Mucosa of rectum (tissue), 2 donors: ENCODE measurements at regions not wholly inside any gene's neighbourhood (a gene's known extent, or its start where the extent isn't known, plus 50 kb on each side); places are given as distances from the start of the nearest gene placed in this dataset.

Experiments
- H3K27ac ChIP-seq, 2 donors: one replicate each; pipeline ENCODE4 v1.7.0; 2013; ENCODE audit warnings: inconsistent platforms in 2 of 2, low read depth in 2 of 2, low read length in 2 of 2
- H3K27me3 ChIP-seq, 2 donors: one replicate each; pipeline ENCODE4 v1.7.0; 2013; ENCODE audit warnings: low read length in 2 of 2; ENCODE audit not compliant: control insufficient read depth in 2 of 2, insufficient read depth in 2 of 2
- H3K36me3 ChIP-seq, 2 donors: one replicate each; pipeline ENCODE4 v1.7.0; 2013; ENCODE audit warnings: low read length in 2 of 2; ENCODE audit not compliant: control insufficient read depth in 2 of 2, insufficient read depth in 2 of 2
- H3K4me1 ChIP-seq, 2 donors: one replicate each; pipeline ENCODE4 v1.7.0; 2013; ENCODE audit warnings: low read length in 2 of 2, mild to moderate bottlenecking in 1 of 2; ENCODE audit not compliant: control insufficient read depth in 2 of 2, insufficient read depth in 2 of 2
- H3K4me3 ChIP-seq, 2 donors: one replicate each; pipeline ENCODE4 v1.7.0; 2013; ENCODE audit warnings: low read length in 2 of 2
- H3K9ac ChIP-seq, 2 donors: one replicate each; pipeline ENCODE4 v1.7.0; 2013; ENCODE audit warnings: low read length in 2 of 2, low read depth in 1 of 2, mild to moderate bottlenecking in 1 of 2
- H3K9me3 ChIP-seq, 2 donors: one replicate each; pipeline ENCODE4 v1.7.0; 2013; ENCODE audit warnings: low read length in 2 of 2; ENCODE audit not compliant: control insufficient read depth in 2 of 2
- donor health status: healthy.
- donor health status: Normal muscosa, but diverticular disease.

DNA sequence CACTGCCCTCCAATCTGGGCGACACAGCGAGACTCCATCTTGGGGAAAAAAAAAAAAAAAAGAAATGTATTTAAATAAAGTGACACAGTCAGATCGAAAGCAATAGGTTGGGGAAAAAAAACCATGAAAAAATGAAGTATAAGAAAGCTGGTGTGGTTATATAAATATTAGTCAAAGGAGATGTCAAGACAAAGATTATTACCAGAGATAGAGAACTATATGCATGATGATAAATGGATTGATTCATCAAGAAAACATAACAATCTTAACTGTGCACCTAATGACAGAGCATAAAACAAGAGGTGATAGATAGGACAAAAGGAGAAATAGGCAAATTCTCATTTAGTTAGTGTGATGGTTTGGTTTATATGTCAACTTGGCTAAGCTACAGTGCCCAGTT lies 146.9 kb upstream of the AHI1 start:
- no peak overlapping the region for H3K9ac ChIP-seq
- no peak overlapping the region for H3K4me3 ChIP-seq
- H3K27ac ChIP-seq: no peak overlapping the region
- H3K9me3 ChIP-seq: no peaks in the 10 kb centered on the region
- no peaks in the 10 kb centered on the region for H3K4me1 ChIP-seq
- no peaks in the 10 kb centered on the region for H3K36me3 ChIP-seq
- no peaks in the 10 kb centered on the region for H3K27me3 ChIP-seq

DNA sequence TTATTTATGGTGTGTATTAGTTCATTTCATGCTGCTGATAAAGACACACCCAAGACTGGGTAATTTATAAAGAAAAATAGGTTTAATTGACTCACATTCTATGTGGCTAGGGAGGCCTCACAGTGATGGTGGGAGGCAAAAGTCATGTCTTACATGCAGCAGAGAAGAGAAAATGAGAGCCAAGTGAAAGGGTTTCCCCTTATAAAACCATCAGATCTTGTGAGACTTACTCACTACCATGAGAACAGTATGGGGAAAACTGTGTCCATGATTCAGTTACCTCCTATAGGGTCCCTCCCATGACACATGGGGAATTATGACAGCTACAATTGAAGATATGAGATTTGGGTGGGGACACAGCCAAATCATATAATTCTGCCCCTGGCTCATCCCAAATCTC lies 150.0 kb upstream of the AHI1 start:
- no peak overlapping the region for H3K27ac ChIP-seq
- H3K9me3 ChIP-seq: no peaks in the 10 kb centered on the region
- no peaks in the 10 kb centered on the region for H3K4me1 ChIP-seq
- H3K4me3 ChIP-seq: no peak overlapping the region
- no peaks in the 10 kb centered on the region for H3K27me3 ChIP-seq
- H3K9ac ChIP-seq: no peak overlapping the region
- no peaks in the 10 kb centered on the region for H3K36me3 ChIP-seq

DNA sequence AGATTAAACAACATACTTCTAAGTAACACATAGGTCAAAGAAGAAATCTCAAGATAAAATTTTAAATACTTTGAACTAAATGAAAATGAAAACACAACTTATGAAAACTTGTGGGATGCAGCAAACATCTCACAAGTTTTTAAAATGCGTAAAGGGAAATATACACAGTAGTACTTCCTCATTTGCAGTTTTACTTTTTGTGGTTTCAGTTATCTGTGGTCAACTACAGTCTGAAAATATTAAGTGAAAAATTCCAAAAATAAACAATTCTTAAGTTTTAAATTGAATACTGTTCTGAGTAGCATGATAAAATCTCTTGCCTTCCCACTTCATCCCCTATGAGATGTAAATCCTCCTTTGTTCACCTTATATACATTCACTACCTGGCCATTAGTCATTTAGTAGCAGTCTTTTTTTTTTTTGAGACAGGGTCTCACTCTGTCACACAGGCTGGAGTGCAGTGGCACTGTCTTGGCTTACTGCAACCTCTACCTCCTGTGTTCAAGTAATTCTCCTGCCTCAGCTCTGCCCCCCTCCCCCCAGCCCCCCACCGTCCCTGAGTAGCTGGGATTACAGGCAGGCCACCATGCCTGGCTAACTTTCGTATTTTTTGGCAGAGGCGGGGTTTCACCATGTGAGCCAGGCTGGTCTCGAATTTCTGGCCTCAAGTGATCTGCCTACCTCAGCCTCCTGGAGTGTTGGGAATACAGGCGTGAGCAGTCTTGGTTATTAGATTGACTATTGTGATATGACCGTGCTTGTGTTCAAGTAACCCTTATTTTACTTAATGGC lies 154.6 kb upstream of the AHI1 start:
- Histone ChIP-seq H3K27ac (no peak overlapping the region), H3K9me3 (no peaks in the 10 kb centered on the region)

DNA sequence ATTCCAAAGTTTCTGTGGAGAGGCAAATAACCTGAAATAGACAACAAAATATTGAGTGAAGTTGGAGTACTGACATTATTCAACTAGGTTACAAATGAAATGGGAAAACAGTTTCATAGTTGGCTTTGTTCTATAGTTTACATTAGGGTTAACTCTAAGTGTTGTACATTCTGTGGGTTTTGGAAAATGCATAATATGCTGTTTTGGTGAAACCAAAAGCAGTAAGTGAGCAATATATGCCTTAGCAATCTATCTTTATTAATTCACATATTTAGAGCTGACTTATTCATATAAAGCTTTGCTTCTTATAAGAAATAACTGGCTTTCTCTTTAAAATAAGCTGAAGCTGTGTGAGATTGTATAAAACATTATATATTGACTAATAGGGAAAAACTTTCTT lies 157.5 kb upstream of the AHI1 start:
- Histone ChIP-seq H3K9me3 (no peaks in the 10 kb centered on the region), H3K27ac (no peak overlapping the region), H3K4me3 (no peak overlapping the region), H3K9ac (no peak overlapping the region), H3K36me3 (no peaks in the 10 kb centered on the region), H3K4me1 (no peaks in the 10 kb centered on the region), H3K27me3 (no peaks in the 10 kb centered on the region)

More for the DNA sequence above, 154.6 kb upstream of the AHI1 start:
- H3K4me1 ChIP-seq: no peaks in the 10 kb centered on the region
- H3K36me3 ChIP-seq: no peaks in the 10 kb centered on the region
- no peak overlapping the region for H3K9ac ChIP-seq
- H3K27me3 ChIP-seq: no peaks in the 10 kb centered on the region
- H3K4me3 ChIP-seq: no peak overlapping the region

DNA sequence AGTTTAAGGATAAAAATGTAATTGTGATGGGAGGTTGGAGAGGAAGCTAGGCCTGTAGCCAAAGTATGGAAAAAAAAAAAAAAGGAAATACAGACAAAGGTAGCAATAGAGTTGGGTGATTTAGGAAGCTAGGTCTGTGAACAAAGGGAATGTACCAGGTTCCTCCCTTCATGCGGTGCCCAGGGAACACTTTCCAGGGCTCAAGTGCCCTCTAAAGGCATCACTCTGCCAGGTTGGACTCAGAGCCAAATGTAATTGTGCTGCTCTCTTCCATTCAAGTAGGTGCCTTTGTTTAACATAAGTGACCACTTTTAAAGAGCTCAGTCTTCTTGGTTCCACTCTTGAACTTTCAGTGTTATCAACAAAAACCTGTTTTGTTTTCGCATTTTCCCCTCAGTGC lies 159.7 kb upstream of the AHI1 start:
- Histone ChIP-seq H3K4me3 (no peak overlapping the region), H3K36me3 (no peaks in the 10 kb centered on the region)

DNA sequence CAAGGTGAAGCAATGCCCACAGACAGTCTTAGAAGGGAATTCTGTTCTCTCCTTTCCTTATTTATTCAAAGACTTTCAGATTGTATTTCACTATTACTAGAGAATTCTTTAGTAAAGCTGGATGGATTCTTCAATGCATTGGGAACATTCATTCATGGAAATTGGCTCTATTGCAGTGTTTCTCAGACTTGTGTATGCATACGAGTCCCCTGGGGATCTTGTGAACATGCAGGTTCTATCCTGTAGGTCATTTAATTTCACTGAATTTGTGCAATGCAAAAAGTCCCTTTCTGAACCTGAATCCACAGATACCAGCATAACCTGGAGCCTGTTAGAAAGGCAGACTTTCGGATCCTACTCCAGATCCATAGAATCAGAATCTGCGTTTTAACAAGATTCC lies 160.9 kb upstream of the AHI1 start:
- no peaks in the 10 kb centered on the region for H3K36me3 ChIP-seq
- no peak overlapping the region for H3K4me3 ChIP-seq
- no peaks in the 10 kb centered on the region for H3K9me3 ChIP-seq
- H3K27me3 ChIP-seq: no peaks in the 10 kb centered on the region
- H3K4me1 ChIP-seq: no peaks in the 10 kb centered on the region
- no peak overlapping the region for H3K9ac ChIP-seq
- no peak overlapping the region for H3K27ac ChIP-seq

More for the DNA sequence above, 159.7 kb upstream of the AHI1 start:
- Histone ChIP-seq H3K4me1 (no peaks in the 10 kb centered on the region), H3K27me3 (no peaks in the 10 kb centered on the region), H3K27ac (no peak overlapping the region), H3K9ac (no peak overlapping the region), H3K9me3 (no peaks in the 10 kb centered on the region)

DNA sequence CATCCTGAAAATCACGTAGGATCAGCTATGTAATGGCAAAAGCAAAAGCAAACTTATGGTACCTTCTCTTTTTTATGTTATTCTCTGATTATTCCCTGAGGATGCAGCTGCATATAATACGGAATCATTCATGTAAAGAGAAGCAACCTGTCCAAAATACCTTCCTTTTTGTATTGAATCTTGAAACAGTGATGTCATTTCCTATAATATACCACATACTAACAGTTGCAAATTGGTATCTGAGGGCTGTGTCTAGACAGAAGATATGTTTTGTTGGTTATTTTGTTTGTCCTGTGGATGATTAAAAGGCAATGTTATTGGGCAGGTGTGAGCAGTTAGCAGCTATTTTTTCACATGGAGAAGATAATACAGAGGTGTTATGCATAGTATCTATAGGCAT lies 161.4 kb upstream of the AHI1 start:
- Histone ChIP-seq H3K27ac (no peak overlapping the region), H3K4me3 (no peak overlapping the region), H3K36me3 (no peaks in the 10 kb centered on the region), H3K9ac (no peak overlapping the region), H3K9me3 (no peaks in the 10 kb centered on the region), H3K4me1 (no peaks in the 10 kb centered on the region), H3K27me3 (no peaks in the 10 kb centered on the region)

DNA sequence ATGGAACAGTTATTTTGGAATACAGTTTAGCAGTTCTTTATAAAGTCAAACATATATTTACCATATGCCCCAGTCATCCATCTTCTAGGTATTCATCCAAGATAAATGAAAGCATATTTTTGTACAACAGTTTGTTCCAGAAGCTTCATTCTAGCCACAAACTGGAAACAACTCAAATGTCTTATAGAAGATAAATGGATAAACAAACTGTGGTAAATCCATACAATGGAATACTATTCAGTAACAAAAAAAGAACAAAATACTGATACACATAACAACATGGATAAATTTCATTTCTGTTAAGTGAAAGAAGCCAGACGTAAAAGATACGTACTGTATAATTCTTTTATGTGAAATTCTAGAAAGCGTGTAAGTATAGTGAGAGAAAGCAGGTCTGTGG lies 167.0 kb upstream of the AHI1 start:
- Histone ChIP-seq H3K27me3 (no peaks in the 10 kb centered on the region), H3K9me3 (no peaks in the 10 kb centered on the region), H3K4me1 (no peaks in the 10 kb centered on the region)

DNA sequence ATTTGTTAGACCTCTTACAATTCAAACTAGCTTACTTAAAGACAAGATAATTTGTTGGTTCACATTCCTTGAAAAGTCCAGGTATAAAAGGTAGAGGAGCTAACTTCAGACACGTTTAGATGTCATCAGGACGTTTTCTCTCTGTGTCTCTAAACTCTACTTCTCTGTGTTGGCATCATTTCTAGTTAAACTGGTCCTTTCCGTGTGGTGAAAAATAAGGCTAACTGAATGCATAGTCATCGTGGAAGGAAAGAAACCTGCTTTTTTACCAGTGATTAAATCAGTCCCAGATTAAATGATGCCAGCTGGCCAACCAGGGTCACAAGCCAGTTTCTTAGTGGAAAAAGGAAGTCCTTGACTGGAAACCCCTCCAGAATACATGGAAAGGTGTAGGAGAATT lies 168.4 kb upstream of the AHI1 start:
- Histone ChIP-seq H3K9ac (no peak overlapping the region), H3K27me3 (no peaks in the 10 kb centered on the region), H3K27ac (no peak overlapping the region), H3K4me3 (no peak overlapping the region), H3K4me1 (no peaks in the 10 kb centered on the region), H3K36me3 (no peaks in the 10 kb centered on the region), H3K9me3 (no peaks in the 10 kb centered on the region)

More for the DNA sequence above, 167.0 kb upstream of the AHI1 start:
- no peak overlapping the region for H3K27ac ChIP-seq
- no peaks in the 10 kb centered on the region for H3K36me3 ChIP-seq
- H3K9ac ChIP-seq: no peak overlapping the region
- no peak overlapping the region for H3K4me3 ChIP-seq

DNA sequence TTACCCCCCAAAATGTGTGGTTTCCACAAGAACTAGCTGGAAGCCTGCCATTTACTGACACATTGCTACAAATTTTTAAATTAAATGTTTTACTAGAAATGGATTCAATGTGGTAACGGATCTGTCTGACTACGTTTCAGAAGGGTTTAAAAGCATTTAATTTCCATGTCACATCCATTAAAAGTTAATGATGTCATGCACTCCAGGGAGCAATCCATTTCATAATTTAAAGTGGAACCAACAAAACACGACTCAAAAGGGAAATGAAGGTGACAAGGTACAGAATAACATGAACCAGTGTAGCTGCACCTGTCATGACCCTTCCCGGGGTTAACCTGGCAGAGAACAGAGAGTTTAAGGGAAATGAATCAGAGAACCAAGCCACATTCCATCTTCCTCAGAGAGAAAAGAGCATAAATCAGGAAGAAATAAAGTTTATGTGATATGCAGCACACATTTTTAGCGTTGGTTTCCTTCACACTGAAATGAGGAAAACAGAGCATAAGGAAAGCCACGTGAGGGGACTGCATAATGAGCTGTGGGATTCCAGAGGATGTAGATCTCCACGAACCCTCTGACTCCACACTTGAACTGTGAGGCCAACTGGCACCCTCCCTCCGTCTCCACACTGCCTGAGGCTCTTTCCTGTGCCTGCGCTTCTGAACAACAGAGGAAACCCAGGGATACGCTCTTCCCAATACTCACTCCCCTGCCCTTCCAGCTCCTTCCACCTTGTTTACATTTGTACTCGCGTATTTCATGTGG lies 170.3 kb upstream of the AHI1 start:
- no peaks in the 10 kb centered on the region for H3K27me3 ChIP-seq
- H3K36me3 ChIP-seq: no peaks in the 10 kb centered on the region
- no peak overlapping the region for H3K27ac ChIP-seq
- no peaks in the 10 kb centered on the region for H3K4me1 ChIP-seq
- H3K9ac ChIP-seq: no peak overlapping the region
- H3K4me3 ChIP-seq: peak overlapping the region; percentile 14 to 47
- no peaks in the 10 kb centered on the region for H3K9me3 ChIP-seq
